ENCODE measurements at regions not wholly inside any gene's neighbourhood (a gene's known extent, or its start where the extent isn't known, plus 50 kb on each side); places are given as distances from the start of the nearest gene placed in this dataset.

GRCh38 chr20:25985597-25985996, 288.9 kb upstream of the ZNF337 start:
- TF ChIP-seq CTCF (IDR thresholded peaks at IDR 0.05) (no peak), EZH2 (IDR thresholded peaks at IDR 0.05) (no peak), EZH2phosphoT487 (IDR thresholded peaks at IDR 0.05) (no peak)
